Sigmoid colon (tissue), 4 donors: ENCODE measurements at regions not wholly inside any gene's neighbourhood (a gene's known extent, or its start where the extent isn't known, plus 50 kb on each side); places are given as distances from the start of the nearest gene placed in this dataset.

Experiments
- CTCF ChIP-seq, 4 experiments: fragments of 450-650 bp in 3 of 4; fragments of 200-600 bp in 1 of 4; IDR thresholded peaks; one replicate each; pipeline ENCODE4 v1.5.1; 2016 to 2019; ENCODE audit warnings: antibody characterized with exemption in 4 of 4, mild to moderate bottlenecking in 3 of 4, moderate library complexity in 2 of 4
- EP300 ChIP-seq, 4 donors: sonication (generic); formaldehyde crosslinking; IDR thresholded peaks; one replicate each; pipeline ENCODE4 v1.6.1; 2017; ENCODE audit warnings: antibody characterized with exemption in 4 of 4
- POLR2A ChIP-seq, 2 donors: fragments of 450-650 bp; IDR thresholded peaks; one replicate each; pipeline ENCODE4 v1.6.1; 2016; ENCODE audit warnings: antibody characterized with exemption in 2 of 2, mild to moderate bottlenecking in 2 of 2, moderate library complexity in 2 of 2
- POLR2AphosphoS5 ChIP-seq, 4 donors: sonication (generic); formaldehyde crosslinking; IDR thresholded peaks; one replicate each; pipeline ENCODE4 v1.6.1; 2017; ENCODE audit warnings: antibody characterized with exemption in 4 of 4

GRCh38 chr14:38884109-38884508 lies 218.9 kb downstream of the SEC23A start:
- no peak for TF ChIP-seq POLR2AphosphoS5 (IDR thresholded peaks at IDR 0.05)
- TF ChIP-seq POLR2A (IDR thresholded peaks at IDR 0.05): no peak
- no peak for TF ChIP-seq CTCF (IDR thresholded peaks at IDR 0.05)
- no peak for TF ChIP-seq EP300 (IDR thresholded peaks at IDR 0.05)
